Ishikawa (cell line): ENCODE measurements at regions not wholly inside any gene's neighbourhood (a gene's known extent, or its start where the extent isn't known, plus 50 kb on each side); places are given as distances from the start of the nearest gene placed in this dataset.

Experiments used
- EP300 ChIP-seq: IDR thresholded peaks from 2 replicates; pipeline ENCODE4 v1.6.1; 2012; ENCODE audit warnings: borderline replicate concordance
- TAF1 ChIP-seq: IDR thresholded peaks from 2 replicates; pipeline ENCODE4 v1.6.1; 2012; ENCODE audit warnings: low read depth, mild to moderate bottlenecking
- YY1 ChIP-seq: IDR thresholded peaks from 2 replicates; pipeline ENCODE4 v1.6.1; 2012; ENCODE audit warnings: low read depth
- ZBTB7A ChIP-seq: IDR thresholded peaks from 2 replicates; pipeline ENCODE4 v1.6.1; 2012; ENCODE audit warnings: low read depth
- TF ChIP-seq, protein P1 (sequence below): IDR thresholded peaks from 2 replicates; pipeline ENCODE4 v1.6.1; 2012
- TF ChIP-seq, protein P2 (sequence below): IDR thresholded peaks from 2 replicates; pipeline ENCODE4 v1.6.1; 2012; ENCODE audit warnings: low read depth, mild to moderate bottlenecking

DNA sequence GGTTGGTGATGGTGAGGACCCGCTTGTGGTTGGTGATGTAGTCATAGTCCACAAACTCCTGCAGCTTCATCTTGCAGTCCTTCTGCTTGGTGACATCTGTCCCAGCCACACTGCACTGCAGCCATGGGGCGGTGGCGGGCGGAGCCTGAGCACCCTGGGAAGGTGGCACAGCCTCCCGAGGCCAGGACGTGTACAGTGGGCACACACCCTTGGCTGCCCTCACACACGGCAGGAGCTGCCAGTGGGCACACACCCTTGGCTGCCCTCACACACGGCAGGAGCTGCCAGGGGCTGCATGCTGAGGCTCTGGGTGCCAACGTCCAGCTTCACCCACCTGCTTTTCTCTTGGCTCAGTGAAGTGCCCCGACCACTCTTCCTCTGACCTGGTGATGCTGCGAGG is 128.7 kb downstream of the TUBA3C start:
- TF ChIP-seq YY1 (no peak), TAF1 (no peak), ZBTB7A (no peak), EP300 (no peak)
- TF ChIP-seq, protein P1, sequence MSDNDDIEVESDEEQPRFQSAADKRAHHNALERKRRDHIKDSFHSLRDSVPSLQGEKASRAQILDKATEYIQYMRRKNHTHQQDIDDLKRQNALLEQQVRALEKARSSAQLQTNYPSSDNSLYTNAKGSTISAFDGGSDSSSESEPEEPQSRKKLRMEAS: no peak
- TF ChIP-seq, protein P2, sequence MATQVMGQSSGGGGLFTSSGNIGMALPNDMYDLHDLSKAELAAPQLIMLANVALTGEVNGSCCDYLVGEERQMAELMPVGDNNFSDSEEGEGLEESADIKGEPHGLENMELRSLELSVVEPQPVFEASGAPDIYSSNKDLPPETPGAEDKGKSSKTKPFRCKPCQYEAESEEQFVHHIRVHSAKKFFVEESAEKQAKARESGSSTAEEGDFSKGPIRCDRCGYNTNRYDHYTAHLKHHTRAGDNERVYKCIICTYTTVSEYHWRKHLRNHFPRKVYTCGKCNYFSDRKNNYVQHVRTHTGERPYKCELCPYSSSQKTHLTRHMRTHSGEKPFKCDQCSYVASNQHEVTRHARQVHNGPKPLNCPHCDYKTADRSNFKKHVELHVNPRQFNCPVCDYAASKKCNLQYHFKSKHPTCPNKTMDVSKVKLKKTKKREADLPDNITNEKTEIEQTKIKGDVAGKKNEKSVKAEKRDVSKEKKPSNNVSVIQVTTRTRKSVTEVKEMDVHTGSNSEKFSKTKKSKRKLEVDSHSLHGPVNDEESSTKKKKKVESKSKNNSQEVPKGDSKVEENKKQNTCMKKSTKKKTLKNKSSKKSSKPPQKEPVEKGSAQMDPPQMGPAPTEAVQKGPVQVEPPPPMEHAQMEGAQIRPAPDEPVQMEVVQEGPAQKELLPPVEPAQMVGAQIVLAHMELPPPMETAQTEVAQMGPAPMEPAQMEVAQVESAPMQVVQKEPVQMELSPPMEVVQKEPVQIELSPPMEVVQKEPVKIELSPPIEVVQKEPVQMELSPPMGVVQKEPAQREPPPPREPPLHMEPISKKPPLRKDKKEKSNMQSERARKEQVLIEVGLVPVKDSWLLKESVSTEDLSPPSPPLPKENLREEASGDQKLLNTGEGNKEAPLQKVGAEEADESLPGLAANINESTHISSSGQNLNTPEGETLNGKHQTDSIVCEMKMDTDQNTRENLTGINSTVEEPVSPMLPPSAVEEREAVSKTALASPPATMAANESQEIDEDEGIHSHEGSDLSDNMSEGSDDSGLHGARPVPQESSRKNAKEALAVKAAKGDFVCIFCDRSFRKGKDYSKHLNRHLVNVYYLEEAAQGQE: no peak
